PC-3 (cell line): ENCODE measurements at regions not wholly inside any gene's neighbourhood (a gene's known extent, or its start where the extent isn't known, plus 50 kb on each side); places are given as distances from the start of the nearest gene placed in this dataset.

Experiments used
- CTCF ChIP-seq: fragments of 300-600 bp; sonication (generic); conservative IDR thresholded peaks from 2 replicates; pipeline ENCODE4 v1.5.1; 2017; ENCODE audit warnings: antibody characterized with exemption, low read depth, mild to moderate bottlenecking, low read length
- EZH2 ChIP-seq: fragments of 300-600 bp; sonication (generic); IDR thresholded peaks from one replicate; pipeline ENCODE4 v1.6.1; 2017; ENCODE audit warnings: antibody characterized with exemption, mild to moderate bottlenecking, low read length; ENCODE audit not compliant: unreplicated experiment

GRCh38 chr9:73892335-73892734 is 604.8 kb upstream of the RORB start:
- TF ChIP-seq EZH2 = no peak
- no peak for TF ChIP-seq CTCF
